HK-2 (cell line): ENCODE measurements at regions not wholly inside any gene's neighbourhood (a gene's known extent, or its start where the extent isn't known, plus 50 kb on each side); places are given as distances from the start of the nearest gene placed in this dataset.
"Not testable (repeated sequence)": the region's sequence is repeated elsewhere in the genome, so short reads cannot be mapped to it uniquely, and the experiment has no call there.

Source experiments
- DNase-seq: peaks from one replicate; pipeline ENCODE4 v3.0.0-alpha.2; 2018; ENCODE audit not compliant: unreplicated experiment

GRCh38 chr1:14392161-14392858 is 206.2 kb upstream of the KAZN start:
- no peak for DNase-seq

- no peak for DNase-seq
Observed at GRCh38 chr1:14392859-14393365, 205.6 kb upstream of the KAZN start.

- no peak for DNase-seq
Observed at GRCh38 chr1:14396100-14396499, 202.4 kb upstream of the KAZN start.

GRCh38 chr1:14403961-14404645 is 194.4 kb upstream of the KAZN start:
- no peak for DNase-seq

GRCh38 chr1:14404862-14405301 is 193.6 kb upstream of the KAZN start:
- no peak for DNase-seq

GRCh38 chr1:14412235-14412634 is 186.2 kb upstream of the KAZN start:
- no peak for DNase-seq

GRCh38 chr1:14413819-14414490 is 184.5 kb upstream of the KAZN start:
- no peak for DNase-seq

- DNase-seq: no peak
Observed at GRCh38 chr1:14415396-14415795, 183.1 kb upstream of the KAZN start.

- not testable (repeated sequence) for DNase-seq
Observed at GRCh38 chr1:14419778-14420218, 178.7 kb upstream of the KAZN start.

GRCh38 chr1:14420686-14421085 is 177.8 kb upstream of the KAZN start:
- DNase-seq: no peak

GRCh38 chr1:14421295-14421976 is 177.0 kb upstream of the KAZN start:
- DNase-seq: no peak

GRCh38 chr1:14421977-14422609 is 176.4 kb upstream of the KAZN start:
- DNase-seq: no peak

- DNase-seq: no peak
Observed at GRCh38 chr1:14424325-14425002, 174.0 kb upstream of the KAZN start.

- no peak for DNase-seq
Observed at GRCh38 chr1:14426854-14427253, 171.6 kb upstream of the KAZN start.

- DNase-seq: no peak
Observed at GRCh38 chr1:14429577-14429976, 168.9 kb upstream of the KAZN start.

- not testable (repeated sequence) for DNase-seq
Observed at GRCh38 chr1:14432728-14433127, 165.8 kb upstream of the KAZN start.

- no peak for DNase-seq
Observed at GRCh38 chr1:14435368-14436023, 163.0 kb upstream of the KAZN start.

GRCh38 chr1:14437417-14437918 is 161.0 kb upstream of the KAZN start:
- no peak for DNase-seq

GRCh38 chr1:14438127-14438769 is 160.2 kb upstream of the KAZN start:
- no peak for DNase-seq

- no peak for DNase-seq
Observed at GRCh38 chr1:14439015-14439414, 159.5 kb upstream of the KAZN start.
